Fibroblast of lung (primary cell): ENCODE measurements at regions not wholly inside any gene's neighbourhood (a gene's known extent, or its start where the extent isn't known, plus 50 kb on each side); places are given as distances from the start of the nearest gene placed in this dataset.
A peak's percentile ranks its signal among the peaks of the same experiment; 100 is the strongest.

Source experiments
- DNase-seq, 2 donors: peaks; one replicate each; pipeline versions ENCODE4 v3.0.0 to v3.0.0-alpha.2; 2010; ENCODE audit warnings: low read depth in 2 of 2
- H2AFZ ChIP-seq: 2 replicates; pipeline ENCODE4 v1.5.1; 2012; ENCODE audit warnings: low read length, control low read depth, inconsistent platforms
- H3K27ac ChIP-seq: 2 replicates; pipeline ENCODE4 v1.5.1; 2011; ENCODE audit warnings: low read length, control low read depth; ENCODE audit not compliant: insufficient read depth
- H3K27me3 ChIP-seq: 2 replicates; pipeline ENCODE4 v1.5.1; 2011; ENCODE audit warnings: mild to moderate bottlenecking, low read length; ENCODE audit not compliant: control insufficient read depth, insufficient read depth
- H3K36me3 ChIP-seq: 2 replicates; pipeline ENCODE4 v1.5.1; 2011; ENCODE audit warnings: low read length; ENCODE audit not compliant: control insufficient read depth, insufficient read depth
- H3K4me1 ChIP-seq: 2 replicates; pipeline ENCODE4 v1.5.1; 2011; ENCODE audit warnings: low read length; ENCODE audit not compliant: control insufficient read depth, insufficient read depth; ENCODE audit errors: extremely low read depth
- H3K4me2 ChIP-seq: 2 replicates; pipeline ENCODE4 v1.5.1; 2011; ENCODE audit warnings: low read length, control low read depth; ENCODE audit not compliant: insufficient read depth; ENCODE audit errors: extremely low read depth
- H3K4me3 ChIP-seq, 4 experiments: fragments of 200-600 bp in 1 of 4; sonication (generic) in 1 of 4; replicated peaks in 1 of 4; 2 replicates each; pipeline ENCODE4 v1.5.1; 2011 to 2016; ENCODE audit warnings: low read length in 4 of 4, low read depth in 3 of 4, mild to moderate bottlenecking in 3 of 4, control low read depth in 2 of 4, inconsistent platforms in 1 of 4, mixed read lengths in 1 of 4; ENCODE audit not compliant: insufficient read depth in 1 of 4; ENCODE audit errors: control extremely low read depth in 1 of 4
- H3K79me2 ChIP-seq: 2 replicates; pipeline ENCODE4 v1.5.1; 2012; ENCODE audit warnings: mild to moderate bottlenecking, low read length, inconsistent platforms; ENCODE audit not compliant: control insufficient read depth, insufficient read depth
- H3K9ac ChIP-seq: 2 replicates; pipeline ENCODE4 v1.5.1; 2011; ENCODE audit warnings: mild to moderate bottlenecking, low read length, control low read depth; ENCODE audit not compliant: insufficient read depth
- H3K9me3 ChIP-seq: 2 replicates; pipeline ENCODE4 v1.5.1; 2012; ENCODE audit warnings: low read depth, low read length; ENCODE audit not compliant: control insufficient read depth, insufficient read depth
- H4K20me1 ChIP-seq: 2 replicates; pipeline ENCODE4 v1.5.1; 2011; ENCODE audit warnings: low read length; ENCODE audit not compliant: control insufficient read depth, insufficient read depth; ENCODE audit errors: extremely low read depth
- EZH2 ChIP-seq: IDR thresholded peaks from 2 replicates; pipeline ENCODE4 v1.5.1; 2012; ENCODE audit warnings: low read length, control low read depth, mild to moderate bottlenecking; ENCODE audit errors: missing control alignments
- TF ChIP-seq, protein P1 (sequence below), 2 donors: IDR thresholded peaks in 1 of 2; conservative IDR thresholded peaks in 1 of 2; 1 replicate in 1 of 2; 2 replicates in 1 of 2; pipeline ENCODE4 v1.5.1; 2011 to 2012; ENCODE audit warnings: low read length in 2 of 2, control low read depth in 1 of 2, inconsistent platforms in 1 of 2, low read depth in 1 of 2, mild to moderate bottlenecking in 1 of 2

DNA sequence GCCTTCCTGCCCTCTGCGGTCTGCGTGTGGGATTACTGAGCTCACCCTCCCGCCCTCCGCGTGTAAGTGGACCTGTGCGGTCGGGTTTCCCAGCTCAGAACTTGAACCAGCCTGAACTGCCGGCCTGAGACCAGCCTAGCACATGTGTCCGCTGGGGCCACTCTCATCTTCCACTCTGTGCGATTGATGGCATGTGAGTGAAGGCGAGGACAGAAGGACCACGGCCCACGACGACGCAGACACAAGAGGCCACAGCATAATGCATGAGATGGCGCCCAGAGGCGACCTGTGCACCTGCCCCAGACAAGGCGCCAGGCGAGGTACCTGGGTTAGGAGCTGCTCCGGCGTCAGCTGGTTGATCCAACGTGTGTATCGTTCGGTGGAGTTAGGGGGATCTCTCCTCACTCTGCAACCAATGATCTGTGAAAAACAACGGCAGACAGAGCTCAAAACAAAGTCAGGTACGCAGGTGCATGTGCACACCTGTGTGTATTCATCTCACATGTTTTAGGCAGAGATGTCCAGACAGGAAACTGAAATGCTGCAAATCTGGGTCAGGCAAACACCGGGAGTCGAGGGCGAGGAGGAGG lies 74.5 kb upstream of the METRNL start:
- no peaks in the 10 kb centered on the region for H3K79me2 ChIP-seq
- no peak overlapping the region for H3K4me2 ChIP-seq
- no peak overlapping the region for H2AFZ ChIP-seq
- TF ChIP-seq EZH2, result no peak
- TF ChIP-seq, protein P1, sequence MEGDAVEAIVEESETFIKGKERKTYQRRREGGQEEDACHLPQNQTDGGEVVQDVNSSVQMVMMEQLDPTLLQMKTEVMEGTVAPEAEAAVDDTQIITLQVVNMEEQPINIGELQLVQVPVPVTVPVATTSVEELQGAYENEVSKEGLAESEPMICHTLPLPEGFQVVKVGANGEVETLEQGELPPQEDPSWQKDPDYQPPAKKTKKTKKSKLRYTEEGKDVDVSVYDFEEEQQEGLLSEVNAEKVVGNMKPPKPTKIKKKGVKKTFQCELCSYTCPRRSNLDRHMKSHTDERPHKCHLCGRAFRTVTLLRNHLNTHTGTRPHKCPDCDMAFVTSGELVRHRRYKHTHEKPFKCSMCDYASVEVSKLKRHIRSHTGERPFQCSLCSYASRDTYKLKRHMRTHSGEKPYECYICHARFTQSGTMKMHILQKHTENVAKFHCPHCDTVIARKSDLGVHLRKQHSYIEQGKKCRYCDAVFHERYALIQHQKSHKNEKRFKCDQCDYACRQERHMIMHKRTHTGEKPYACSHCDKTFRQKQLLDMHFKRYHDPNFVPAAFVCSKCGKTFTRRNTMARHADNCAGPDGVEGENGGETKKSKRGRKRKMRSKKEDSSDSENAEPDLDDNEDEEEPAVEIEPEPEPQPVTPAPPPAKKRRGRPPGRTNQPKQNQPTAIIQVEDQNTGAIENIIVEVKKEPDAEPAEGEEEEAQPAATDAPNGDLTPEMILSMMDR (conservative IDR thresholded peaks at IDR 0.05 in 1 of 2, IDR thresholded peaks at IDR 0.05 in 1 of 2; ENCODE audit: low read depth in 1 of 2, low read length in 2 of 2), result no peak
- no peak overlapping the region for H3K9ac ChIP-seq
- no peaks in the 10 kb centered on the region for H3K36me3 ChIP-seq
- no peaks in the 10 kb centered on the region for H3K4me1 ChIP-seq
- H3K27ac ChIP-seq, result no peak overlapping the region
- no peak for DNase-seq
- no peaks in the 10 kb centered on the region for H3K9me3 ChIP-seq
- H3K4me3 ChIP-seq, result no peak overlapping the region
- H3K27me3 ChIP-seq, result no peaks in the 10 kb centered on the region
- no peaks in the 10 kb centered on the region for H4K20me1 ChIP-seq

DNA sequence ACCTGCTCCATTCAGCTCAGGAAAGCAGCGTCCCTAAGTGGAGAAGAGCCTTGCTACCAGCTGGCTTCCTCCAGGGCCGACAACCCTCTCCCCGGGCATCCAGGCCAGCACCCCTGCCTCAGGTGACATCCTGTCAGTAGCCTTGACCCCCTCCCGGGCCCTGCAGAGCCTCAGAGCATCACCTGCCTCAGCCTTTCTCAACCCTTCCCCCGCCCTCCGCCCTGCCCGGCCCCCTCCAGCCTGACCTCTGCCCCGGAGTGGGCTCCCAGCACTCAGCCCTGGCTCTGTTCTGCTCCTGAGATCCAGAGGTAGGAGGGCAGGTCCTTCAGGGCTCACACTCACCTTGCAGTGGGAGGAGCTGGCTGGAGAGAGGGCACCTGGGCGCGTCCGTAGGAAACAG lies 73.8 kb upstream of the METRNL start:
- Histone ChIP-seq H2AFZ (no peak overlapping the region), H3K4me1 (peaks cover 6% of the 10 kb centered on the region), H3K27ac (no peak overlapping the region), H3K9ac (no peak overlapping the region), H3K4me3 (no peak overlapping the region), H3K36me3 (no peaks in the 10 kb centered on the region), H3K4me2 (no peak overlapping the region), H3K79me2 (no peaks in the 10 kb centered on the region), H3K27me3 (no peaks in the 10 kb centered on the region), H3K9me3 (no peaks in the 10 kb centered on the region), H4K20me1 (no peaks in the 10 kb centered on the region)
- TF ChIP-seq EZH2, result no peak
- TF ChIP-seq, protein P1 (conservative IDR thresholded peaks at IDR 0.05 in 1 of 2, IDR thresholded peaks at IDR 0.05 in 1 of 2; ENCODE audit: low read depth in 1 of 2, low read length in 2 of 2), result no peak
- no peak for DNase-seq

DNA sequence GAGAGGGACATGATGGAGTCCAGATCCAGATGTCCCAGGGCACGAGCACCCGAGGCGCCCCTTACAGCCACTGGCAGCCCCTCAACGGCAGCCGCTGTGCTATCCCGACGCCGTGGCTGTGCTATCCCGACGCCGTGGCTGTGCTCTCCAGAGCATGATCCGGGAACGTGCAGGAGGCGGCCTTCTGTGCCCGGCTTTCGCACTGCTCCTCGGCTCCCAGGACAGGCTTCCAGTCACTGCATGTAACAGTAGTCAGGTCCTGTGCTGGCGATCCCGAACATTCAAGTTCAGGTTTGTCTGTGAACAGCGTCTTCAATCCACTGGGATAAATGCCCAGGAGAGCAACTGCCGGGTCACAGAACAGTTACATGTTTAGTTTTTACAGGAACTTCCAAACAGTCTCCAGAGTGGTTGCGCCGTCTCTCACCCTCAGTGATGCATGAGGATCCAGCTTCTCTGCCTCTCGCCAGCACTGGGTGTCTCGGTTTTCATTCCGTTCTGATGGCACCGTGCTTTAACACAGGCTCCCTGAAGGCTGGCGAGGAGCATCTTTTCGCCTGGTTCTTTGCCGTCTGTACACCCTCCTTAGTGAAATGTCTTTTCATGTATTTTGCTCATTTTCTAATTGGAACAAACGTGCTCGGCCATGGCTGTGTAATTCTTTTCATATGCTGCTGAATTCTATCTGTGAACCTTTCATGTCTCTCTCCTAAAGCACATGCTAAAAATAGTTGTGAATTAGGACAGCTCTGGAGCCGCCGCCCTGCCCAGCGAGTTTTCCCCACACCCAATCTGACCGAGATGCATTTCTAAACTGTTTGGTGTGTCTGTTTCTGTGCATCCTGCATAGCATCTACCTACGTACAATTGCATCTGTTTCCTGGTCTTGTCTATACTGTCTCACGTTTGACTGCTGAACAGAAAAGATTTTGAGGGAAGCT lies 72.6 kb upstream of the METRNL start:
- no peak overlapping the region for H3K9ac ChIP-seq
- H3K27ac ChIP-seq, result no peak overlapping the region
- H4K20me1 ChIP-seq, result no peaks in the 10 kb centered on the region
- peak in 1 of 2 donors; percentile 22 for DNase-seq
- H2AFZ ChIP-seq, result no peak overlapping the region
- H3K4me3 ChIP-seq, result no peak overlapping the region
- peak overlapping the region; percentile 25 for H3K4me2 ChIP-seq
- peaks cover 9% of the 10 kb centered on the region for H3K4me1 ChIP-seq
- no peaks in the 10 kb centered on the region for H3K9me3 ChIP-seq
- TF ChIP-seq, protein P1 (conservative IDR thresholded peaks at IDR 0.05 in 1 of 2, IDR thresholded peaks at IDR 0.05 in 1 of 2; ENCODE audit: low read depth in 1 of 2, low read length in 2 of 2), result no peak
- TF ChIP-seq EZH2, result no peak
- H3K36me3 ChIP-seq, result no peaks in the 10 kb centered on the region
- no peaks in the 10 kb centered on the region for H3K27me3 ChIP-seq
- no peaks in the 10 kb centered on the region for H3K79me2 ChIP-seq
